HL-60/S4 treated with phorbol 12-myristate 13-acetate at 8.2 ng/mL for 4 days and 3 days (cell line): ENCODE measurements at regions not wholly inside any gene's neighbourhood (a gene's known extent, or its start where the extent isn't known, plus 50 kb on each side); places are given as distances from the start of the nearest gene placed in this dataset.

Source experiments
- in situ Hi-C: fragments of 300-500 bp; cut with MboI; formaldehyde crosslinking; loops from 2 replicates; pipeline ENCODE4 v1.15.0; 2022; ENCODE audit warnings: low sequenced_read_pairs

DNA sequence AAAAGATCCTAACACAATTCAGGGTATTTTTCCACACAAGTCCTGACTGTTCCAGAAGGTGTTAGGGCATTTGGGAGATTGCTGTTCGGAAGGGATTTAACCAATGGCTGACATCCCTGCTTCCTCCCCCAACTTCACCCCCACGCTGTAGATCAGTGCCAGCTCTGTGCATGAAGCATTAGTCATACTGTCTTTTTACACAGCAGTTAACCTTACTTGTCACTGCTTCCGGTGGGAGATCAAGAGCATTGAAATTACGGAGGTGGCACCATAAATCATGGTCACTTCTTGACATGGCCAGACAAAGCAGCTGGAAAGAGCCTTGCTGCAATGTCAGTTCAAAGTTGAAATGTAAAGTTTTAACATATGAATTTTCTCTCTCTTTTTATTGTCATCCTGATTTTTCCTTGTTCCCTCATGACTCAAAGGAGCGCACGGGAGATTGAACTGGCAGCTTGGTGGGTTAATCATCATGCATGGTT is 70.2 kb downstream of the HRH4 start:
- in situ Hi-C loops, result no loop called here

DNA sequence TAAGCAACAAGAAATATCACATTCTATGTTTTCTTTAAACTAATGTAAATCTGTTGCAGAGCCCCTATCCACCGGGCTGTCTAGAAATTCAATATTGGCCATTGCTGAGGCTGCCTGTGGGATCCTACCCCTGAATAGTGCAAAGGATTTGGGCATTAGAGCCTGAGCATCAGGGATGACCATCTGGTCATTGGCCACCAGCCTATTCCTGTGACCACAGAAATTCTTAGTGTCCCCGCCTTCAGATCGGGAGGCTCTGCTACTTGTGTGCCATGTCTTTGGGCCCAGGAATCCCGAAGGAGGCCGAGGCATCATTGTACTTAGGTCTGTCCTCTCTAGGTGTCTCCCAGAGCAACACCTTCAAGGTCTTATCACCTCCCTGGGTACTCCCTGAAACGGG is 73.8 kb downstream of the HRH4 start:
- in situ Hi-C loops, result no loop called here

DNA sequence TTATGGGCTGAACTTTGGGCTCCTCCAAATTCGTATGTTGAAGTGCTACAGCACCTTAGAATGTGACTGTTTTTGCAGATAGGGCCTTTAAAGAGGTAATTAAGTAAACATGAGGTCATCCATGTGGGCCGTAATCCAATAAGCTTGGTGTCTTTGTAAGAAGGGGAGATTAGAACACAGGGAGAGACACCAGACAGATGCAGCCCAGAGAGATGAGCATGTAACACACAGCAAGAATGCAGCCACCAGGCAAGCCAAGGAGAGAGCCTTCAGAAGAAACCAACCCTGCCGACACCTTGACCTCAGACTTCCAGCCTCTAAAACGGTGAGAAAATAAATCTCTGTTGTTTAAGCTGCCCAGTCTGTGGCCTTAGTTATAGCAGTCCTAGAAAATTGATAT is 74.3 kb downstream of the HRH4 start:
- in situ Hi-C loops, result no loop called here

- in situ Hi-C loops, result no loop called here
These were observed 75.3 kb downstream of the HRH4 start for GRCh38 chr18:24535527-24536295.

DNA sequence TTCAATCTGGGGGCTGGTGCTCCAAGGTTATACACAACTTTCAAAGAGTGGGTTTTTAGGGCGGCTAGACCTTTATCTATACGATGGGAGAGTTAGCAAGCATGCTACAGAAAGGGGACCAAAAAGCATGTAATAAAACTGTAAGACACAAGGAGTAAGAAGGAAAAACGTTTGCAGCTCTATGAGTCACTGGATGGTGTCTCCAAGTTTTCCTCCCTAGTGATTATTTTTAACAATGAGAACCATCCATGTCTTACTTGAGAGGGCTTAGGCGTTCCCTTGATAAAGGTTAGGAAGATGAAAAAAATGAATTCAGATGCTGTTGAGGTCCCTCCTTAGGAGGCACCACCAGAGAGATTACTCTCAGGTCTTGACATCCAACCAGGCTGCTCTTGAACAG is 75.9 kb downstream of the HRH4 start:
- in situ Hi-C loops, result no loop called here

DNA sequence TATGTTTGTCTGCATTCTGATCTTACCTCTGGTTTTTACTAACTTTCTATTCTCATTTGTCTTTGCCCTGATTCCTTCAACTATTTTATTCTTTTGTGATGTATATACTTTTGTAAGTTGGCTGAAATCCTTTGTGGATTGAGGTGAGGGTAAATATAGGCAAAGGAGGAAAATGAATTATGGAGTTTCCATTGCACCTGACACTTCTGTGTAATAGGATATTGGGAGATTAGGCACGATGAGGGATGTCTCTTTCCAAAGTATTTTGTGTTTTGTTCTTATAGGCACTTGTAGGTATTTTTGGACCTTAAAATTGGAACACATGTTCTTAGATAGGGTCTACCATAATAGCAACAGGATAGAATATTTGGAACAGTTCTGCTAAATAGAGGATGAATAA is 76.4 kb downstream of the HRH4 start:
- in situ Hi-C loops, result no loop called here

GRCh38 chr18:24538414-24539264 is 78.2 kb downstream of the HRH4 start:
- in situ Hi-C loops, result no loop called here

DNA sequence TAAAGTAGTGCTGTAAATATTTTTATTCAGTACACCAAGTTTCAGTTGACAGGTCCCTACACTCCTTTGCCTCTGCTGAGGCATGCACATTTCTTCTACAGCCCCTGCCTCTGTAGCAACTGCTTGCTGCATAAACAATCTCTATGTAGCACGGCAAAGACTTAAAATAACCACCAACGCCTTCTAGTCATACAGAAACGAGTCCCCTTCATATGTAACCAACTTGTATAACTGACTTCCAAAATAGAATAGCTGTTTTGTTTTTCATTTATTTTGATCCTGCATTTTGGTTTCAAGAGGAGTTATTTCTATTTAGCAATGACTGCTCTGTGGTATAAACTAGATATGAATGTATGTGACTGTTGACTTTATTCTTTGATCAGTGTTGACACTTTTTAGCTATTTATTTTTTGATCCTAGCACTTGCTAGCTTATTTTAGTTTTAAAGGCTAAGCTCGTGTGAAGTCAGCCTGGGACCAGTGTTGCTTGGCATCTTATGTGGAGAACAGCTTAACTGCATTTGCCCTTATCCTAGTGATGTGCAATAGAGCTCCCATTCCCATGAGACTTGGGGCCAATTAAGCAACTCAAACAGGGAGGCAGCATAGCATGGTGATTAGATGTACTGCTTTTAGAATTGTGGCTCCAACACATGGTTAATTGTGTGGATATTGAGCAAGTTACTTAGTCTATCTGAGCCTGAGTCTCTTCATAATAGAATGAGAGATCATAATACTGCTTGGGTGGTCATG is 79.6 kb downstream of the HRH4 start:
- in situ Hi-C loops, result no loop called here

GRCh38 chr18:24540896-24541295 is 80.5 kb downstream of the HRH4 start:
- in situ Hi-C loops, result no loop called here

DNA sequence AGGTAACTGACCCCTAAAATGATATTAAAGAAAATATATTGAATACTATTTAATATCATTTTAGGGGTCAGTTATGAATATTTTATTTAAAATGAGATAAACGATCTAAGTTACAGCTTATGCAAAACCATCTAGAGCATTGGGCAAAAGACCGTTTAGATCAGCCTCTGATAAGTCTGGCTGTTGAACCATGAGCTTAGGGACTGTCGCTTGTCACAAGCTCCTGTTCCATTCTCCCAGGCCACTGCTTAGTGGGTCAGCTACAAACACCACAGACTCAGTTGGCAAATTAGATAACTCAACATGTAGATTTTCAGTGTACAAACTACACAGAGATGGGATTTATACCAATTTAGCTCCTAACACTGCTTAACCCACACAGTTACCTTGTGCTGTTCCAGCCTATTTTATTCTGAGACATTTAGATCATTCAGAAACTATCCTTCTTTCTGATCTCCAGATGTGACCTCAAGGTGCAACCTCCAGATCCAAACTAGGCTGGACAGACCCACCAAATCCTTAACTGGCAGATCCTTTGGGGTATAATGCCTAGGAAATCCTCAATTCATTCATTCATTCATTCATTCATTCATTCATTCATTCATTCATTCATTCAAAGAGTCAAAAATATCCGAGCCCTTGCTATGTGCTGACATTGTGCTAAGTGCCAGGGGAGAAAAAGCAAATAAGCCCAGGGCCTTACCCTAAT is 82.8 kb downstream of the HRH4 start:
- in situ Hi-C loops, result no loop called here

GRCh38 chr18:24543795-24544498 is 83.5 kb downstream of the HRH4 start:
- in situ Hi-C loops, result no loop called here

GRCh38 chr18:24544949-24545348 is 84.5 kb downstream of the HRH4 start:
- in situ Hi-C loops, result no loop called here

GRCh38 chr18:24545651-24546050 is 85.2 kb downstream of the HRH4 start:
- in situ Hi-C loops, result no loop called here

DNA sequence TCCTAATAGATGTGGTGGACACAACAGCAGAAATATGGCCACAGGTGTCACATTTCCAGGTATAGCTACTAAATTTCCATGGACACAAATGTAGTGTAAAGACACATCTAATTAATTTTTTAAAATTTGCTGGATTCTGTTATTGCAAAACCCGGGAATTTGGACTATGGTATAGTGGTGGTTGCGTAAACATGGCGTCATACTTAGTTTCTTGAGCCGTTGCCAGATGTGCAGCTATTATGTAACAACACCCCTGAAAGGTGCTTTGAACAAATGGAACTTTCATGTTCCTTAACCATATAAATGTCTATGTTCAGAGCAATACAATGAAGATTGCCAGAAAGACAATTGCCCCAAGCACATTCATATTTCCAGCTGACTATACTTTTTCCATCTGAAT is 85.9 kb downstream of the HRH4 start:
- in situ Hi-C loops, result no loop called here

GRCh38 chr18:24548583-24548982 is 88.1 kb downstream of the HRH4 start:
- in situ Hi-C loops, result no loop called here

GRCh38 chr18:24552218-24552617 is 91.8 kb downstream of the HRH4 start:
- in situ Hi-C loops, result no loop called here

DNA sequence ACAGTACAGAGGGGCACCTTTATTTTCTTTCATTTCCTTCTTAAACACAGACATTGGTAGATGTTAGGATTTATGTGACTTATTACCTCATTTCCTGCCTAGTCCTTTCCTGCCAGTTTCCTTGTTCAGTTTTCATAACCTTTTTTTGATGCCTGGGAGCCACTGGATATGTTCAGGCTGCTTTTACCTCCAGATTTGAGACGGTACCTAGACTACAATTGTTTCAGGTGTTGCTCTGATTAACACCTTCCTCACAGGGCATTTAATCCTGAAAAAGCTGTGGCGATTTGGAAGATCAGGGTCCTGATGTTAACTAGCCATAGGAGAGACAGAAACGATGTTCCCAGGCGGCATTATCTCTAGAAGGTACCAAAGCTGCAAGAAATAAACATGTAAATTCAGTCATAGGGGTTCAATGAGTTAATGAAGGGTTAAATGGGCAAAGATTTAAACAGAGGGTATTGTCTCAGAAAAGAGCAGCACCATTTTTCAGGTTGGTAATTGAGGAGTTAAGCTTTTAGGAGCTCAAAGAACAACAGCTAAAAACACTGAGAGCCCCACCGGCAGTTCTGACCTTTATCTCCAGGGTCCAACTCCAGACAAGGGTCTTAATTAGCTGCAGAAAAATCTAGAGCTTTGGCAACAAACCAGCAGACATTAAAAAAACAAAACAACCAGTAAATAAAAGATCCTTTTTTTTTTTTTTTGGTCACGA is 93.3 kb downstream of the HRH4 start:
- in situ Hi-C loops, result no loop called here

- in situ Hi-C loops, result no loop called here
These were observed 98.0 kb downstream of the HRH4 start for GRCh38 chr18:24558403-24558802.

DNA sequence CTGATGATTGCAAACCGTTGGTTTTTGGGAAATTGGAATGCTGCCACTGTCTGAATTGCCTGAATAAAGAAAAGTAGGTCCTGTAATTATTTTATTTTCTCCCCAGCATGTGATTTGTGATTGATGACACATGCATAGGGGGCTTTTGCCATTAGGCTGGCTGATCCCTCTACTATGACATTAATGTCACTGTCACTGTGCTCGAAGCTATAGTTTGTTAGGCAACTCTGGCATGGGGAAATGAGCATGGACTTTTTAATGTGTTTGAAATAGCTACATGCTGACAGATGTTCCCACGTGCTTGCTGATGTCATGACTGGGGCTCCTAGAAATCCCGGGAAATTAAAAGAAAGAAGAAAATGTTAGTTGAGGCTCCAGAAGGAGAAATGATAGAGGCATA is 99.1 kb downstream of the HRH4 start:
- in situ Hi-C loops, result no loop called here
